ENCODE measurements at regions not wholly inside any gene's neighbourhood (a gene's known extent, or its start where the extent isn't known, plus 50 kb on each side); places are given as distances from the start of the nearest gene placed in this dataset.

GRCh38 chr10:9621216-9621615, 1396.5 kb upstream of the CELF2 start:
- DNase-seq, result no peak

- DNase-seq, result no peak
Measured at GRCh38 chr10:9625304-9625703, 1392.4 kb upstream of the CELF2 start.

GRCh38 chr10:9634466-9634865, 1383.2 kb upstream of the CELF2 start:
- no peak for DNase-seq

GRCh38 chr10:9635691-9636090, 1382.0 kb upstream of the CELF2 start:
- DNase-seq, result no peak

- DNase-seq, result no peak
Measured at GRCh38 chr10:9636216-9636615, 1381.5 kb upstream of the CELF2 start.

- DNase-seq, result no peak
Measured at GRCh38 chr10:9643782-9644181, 1373.9 kb upstream of the CELF2 start.

- DNase-seq, result no peak
Measured at GRCh38 chr10:9645404-9645803, 1372.3 kb upstream of the CELF2 start.

- DNase-seq, result no peak
Measured at GRCh38 chr10:9645928-9646600, 1371.6 kb upstream of the CELF2 start.

- no peak for DNase-seq
Measured at GRCh38 chr10:9654261-9654660, 1363.4 kb upstream of the CELF2 start.

GRCh38 chr10:9656386-9656785, 1361.3 kb upstream of the CELF2 start:
- no peak for DNase-seq

- no peak for DNase-seq
Measured at GRCh38 chr10:9656996-9657395, 1360.7 kb upstream of the CELF2 start.

- DNase-seq, result no peak
Measured at GRCh38 chr10:9657530-9657929, 1360.1 kb upstream of the CELF2 start.

GRCh38 chr10:9668411-9668810, 1349.3 kb upstream of the CELF2 start:
- no peak for DNase-seq

- no peak for DNase-seq
Measured at GRCh38 chr10:9670911-9671310, 1346.8 kb upstream of the CELF2 start.

GRCh38 chr10:9681655-9682054, 1336.0 kb upstream of the CELF2 start:
- no peak for DNase-seq

- DNase-seq, result no peak
Measured at GRCh38 chr10:9682802-9683201, 1334.9 kb upstream of the CELF2 start.

- DNase-seq, result no peak
Measured at GRCh38 chr10:9684186-9684585, 1333.5 kb upstream of the CELF2 start.

GRCh38 chr10:9685596-9685995, 1332.1 kb upstream of the CELF2 start:
- DNase-seq, result no peak

- no peak for DNase-seq
Measured at GRCh38 chr10:9688711-9689110, 1329.0 kb upstream of the CELF2 start.

- DNase-seq, result no peak
Measured at GRCh38 chr10:9707216-9707615, 1310.5 kb upstream of the CELF2 start.

GRCh38 chr10:9709849-9710248, 1307.8 kb upstream of the CELF2 start:
- no peak for DNase-seq

- no peak for DNase-seq
Measured at GRCh38 chr10:9712393-9712792, 1305.3 kb upstream of the CELF2 start.

- DNase-seq, result no peak
Measured at GRCh38 chr10:9719246-9719645, 1298.4 kb upstream of the CELF2 start.

GRCh38 chr10:9733766-9734165, 1283.9 kb upstream of the CELF2 start:
- DNase-seq, result no peak

GRCh38 chr10:9734218-9734617, 1283.5 kb upstream of the CELF2 start:
- no peak for DNase-seq

- DNase-seq, result no peak
Measured at GRCh38 chr10:9735731-9736130, 1281.9 kb upstream of the CELF2 start.

Data from hematopoietic multipotent progenitor cell treated with erythropoietin and hydrocortisone succinate and interleukin-3 and kit ligand, for 8 days (in vitro differentiated cells).